CD8-positive, alpha-beta memory T cell (primary cell): ENCODE measurements at regions not wholly inside any gene's neighbourhood (a gene's known extent, or its start where the extent isn't known, plus 50 kb on each side); places are given as distances from the start of the nearest gene placed in this dataset.
A peak's percentile ranks its signal among the peaks of the same experiment; 100 is the strongest.

Experiments used
- CTCF ChIA-PET: fragments of 350-600 bp; sonication (Branson Sonifier 250); formaldehyde crosslinking; loops from one replicate; lab custom pipeline; 2021; ENCODE audit warnings: antibody characterized with exemption; lab: Charles Lee
- POLR2A ChIA-PET: fragments of 350-600 bp; sonication (Branson Sonifier 250); formaldehyde crosslinking; loops from one replicate; lab custom pipeline; 2021; ENCODE audit warnings: antibody characterized with exemption; lab: Charles Lee
- DNase-seq, 5 donors: peaks; one replicate each; pipeline versions ENCODE4 v3.0.0 to v3.0.0-alpha.2; 2020 to 2022; ENCODE audit warnings: mixed read lengths in 1 of 5
- H3K27ac ChIP-seq: one replicate; pipeline ENCODE4 v1.7.0; 2013; ENCODE audit warnings: low read depth, mild to moderate bottlenecking, low read length, moderate library complexity
- H3K27me3 ChIP-seq: 2 replicates; pipeline ENCODE4 v1.7.0; 2013; ENCODE audit warnings: low read length, mild to moderate bottlenecking; ENCODE audit not compliant: insufficient read depth, poor library complexity, severe bottlenecking
- H3K36me3 ChIP-seq: 2 replicates; pipeline ENCODE4 v1.7.0; 2013; ENCODE audit warnings: mild to moderate bottlenecking, low read length, moderate library complexity; ENCODE audit not compliant: insufficient read depth
- H3K4me1 ChIP-seq: 2 replicates; pipeline ENCODE4 v1.7.0; 2013; ENCODE audit warnings: mild to moderate bottlenecking, low read length, moderate library complexity; ENCODE audit not compliant: insufficient read depth
- H3K4me3 ChIP-seq: 2 replicates; pipeline ENCODE4 v1.7.0; 2013; ENCODE audit warnings: mild to moderate bottlenecking, low read length
- H3K9me3 ChIP-seq: 2 replicates; pipeline ENCODE4 v1.7.0; 2013; ENCODE audit warnings: mild to moderate bottlenecking, low read length
- H3K27ac Mint-ChIP-seq, 8 donors: one replicate each; pipeline ENCODE4 v1.8.0; 2020 to 2021; ENCODE audit warnings: mixed read lengths in 8 of 8, mild to moderate bottlenecking in 6 of 8, inconsistent platforms in 3 of 8, moderate library complexity in 3 of 8
- H3K27me3 Mint-ChIP-seq, 2 donors: one replicate each; pipeline ENCODE4 v1.8.0; 2020 to 2021; ENCODE audit warnings: mixed read lengths in 2 of 2, mild to moderate bottlenecking in 1 of 2, moderate library complexity in 1 of 2
- H3K36me3 Mint-ChIP-seq, 3 donors: one replicate each; pipeline ENCODE4 v1.8.0; 2020 to 2021; ENCODE audit warnings: mixed read lengths in 3 of 3, inconsistent platforms in 1 of 3, mild to moderate bottlenecking in 1 of 3
- H3K4me1 Mint-ChIP-seq, 3 donors: one replicate each; pipeline ENCODE4 v1.8.0; 2020 to 2021; ENCODE audit warnings: mixed read lengths in 3 of 3, inconsistent platforms in 1 of 3, mild to moderate bottlenecking in 1 of 3
- H3K4me3 Mint-ChIP-seq, 7 donors: one replicate each; pipeline ENCODE4 v1.8.0; 2020 to 2021; ENCODE audit warnings: mixed read lengths in 7 of 7, mild to moderate bottlenecking in 6 of 7, moderate library complexity in 4 of 7, inconsistent platforms in 2 of 7
- H3K9me3 Mint-ChIP-seq, 5 donors: one replicate each; pipeline ENCODE4 v1.8.0; 2020 to 2022; ENCODE audit warnings: mixed read lengths in 5 of 5, mild to moderate bottlenecking in 3 of 5, moderate library complexity in 2 of 5, inconsistent platforms in 1 of 5

DNA sequence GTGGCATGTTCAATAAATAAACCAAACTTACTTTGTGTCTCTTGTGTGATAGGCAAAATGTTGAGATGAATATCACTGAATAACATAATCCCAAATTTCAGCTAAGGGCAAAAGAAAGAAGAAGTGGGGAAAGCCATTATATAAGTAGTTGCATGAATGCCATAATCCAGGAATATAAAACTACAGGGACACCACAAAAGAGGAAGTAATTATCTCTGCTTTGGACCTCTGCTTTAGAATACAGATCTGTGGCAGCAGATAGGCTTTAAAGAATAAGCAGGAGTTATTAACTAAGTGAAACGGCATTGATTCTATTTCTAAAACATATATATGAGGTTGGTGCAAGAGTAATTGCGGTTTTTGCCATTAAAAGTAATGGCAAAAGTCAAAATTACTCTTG lies 288.5 kb upstream of the SNX7 start:
- CTCF ChIA-PET, result no interaction called here
- no peaks in the 10 kb centered on the region for H3K27me3 Mint-ChIP-seq
- POLR2A ChIA-PET, result no interaction called here

GRCh38 chr1:98371764-98372163 lies 289.8 kb upstream of the SNX7 start:
- DNase-seq, result no peak
- Histone ChIP-seq H3K36me3 (no peaks in the 10 kb centered on the region), H3K4me3 (no peak overlapping the region), H3K27me3 (no peaks in the 10 kb centered on the region), H3K9me3 (no peaks in the 10 kb centered on the region), H3K27ac (no peak overlapping the region), H3K4me1 (no peaks in the 10 kb centered on the region)
- ChIA-PET POLR2A (no interaction called here), CTCF (no interaction called here)
- no peaks in the 10 kb centered on the region for H3K9me3 Mint-ChIP-seq
- peaks cover 6 to 10% (median 9%) of the 10 kb centered on the region in 3 donors for H3K4me1 Mint-ChIP-seq
- no peak overlapping the region for H3K27ac Mint-ChIP-seq
- no peak overlapping the region for H3K4me3 Mint-ChIP-seq
- H3K36me3 Mint-ChIP-seq, result no peaks in the 10 kb centered on the region
- no peaks in the 10 kb centered on the region for H3K27me3 Mint-ChIP-seq

More for the DNA sequence above, 288.5 kb upstream of the SNX7 start:
- no peak overlapping the region for H3K4me3 Mint-ChIP-seq
- Histone ChIP-seq H3K9me3 (no peaks in the 10 kb centered on the region), H3K4me3 (no peak overlapping the region), H3K27me3 (no peaks in the 10 kb centered on the region), H3K4me1 (no peaks in the 10 kb centered on the region), H3K27ac (no peak overlapping the region), H3K36me3 (no peaks in the 10 kb centered on the region)
- DNase-seq, result no peak
- no peaks in the 10 kb centered on the region for H3K9me3 Mint-ChIP-seq
- H3K27ac Mint-ChIP-seq, result no peak overlapping the region
- H3K36me3 Mint-ChIP-seq, result no peaks in the 10 kb centered on the region
- peaks cover 6 to 10% (median 9%) of the 10 kb centered on the region in 3 donors for H3K4me1 Mint-ChIP-seq

DNA sequence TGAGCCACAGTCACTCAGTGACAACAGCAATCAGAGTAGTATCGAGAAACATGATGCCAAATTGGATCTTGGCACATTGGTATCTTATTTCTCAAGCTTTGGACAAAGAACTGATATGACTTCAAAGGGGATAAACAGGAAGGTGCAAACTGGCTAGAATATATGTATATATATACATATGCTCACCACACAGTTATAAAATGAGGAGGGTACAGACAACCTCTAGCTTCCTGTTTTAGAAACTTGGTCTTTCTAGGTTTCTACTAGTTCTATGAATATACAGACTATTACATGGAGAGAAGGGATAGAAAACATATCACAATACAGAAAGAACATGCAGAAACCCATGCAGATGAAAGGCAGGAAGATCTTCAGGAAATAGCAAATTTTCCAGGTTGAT lies 292.1 kb upstream of the SNX7 start:
- H3K4me1 ChIP-seq, result no peaks in the 10 kb centered on the region
- no peak overlapping the region for H3K27ac ChIP-seq
- Mint-ChIP-seq H3K9me3 (no peaks in the 10 kb centered on the region), H3K27me3 (no peaks in the 10 kb centered on the region), H3K27ac (no peak overlapping the region), H3K36me3 (no peaks in the 10 kb centered on the region), H3K4me3 (no peak overlapping the region), H3K4me1 (peaks cover 6 to 10% (median 9%) of the 10 kb centered on the region in 3 donors)
- POLR2A ChIA-PET, result no interaction called here
- DNase-seq, result no peak
- H3K4me3 ChIP-seq, result no peak overlapping the region
- no peaks in the 10 kb centered on the region for H3K9me3 ChIP-seq
- no peaks in the 10 kb centered on the region for H3K36me3 ChIP-seq
- CTCF ChIA-PET, result no interaction called here
- H3K27me3 ChIP-seq, result no peaks in the 10 kb centered on the region

GRCh38 chr1:98368995-98369394 lies 292.5 kb upstream of the SNX7 start:
- ChIA-PET POLR2A (no interaction called here), CTCF (no interaction called here)
- peaks cover 6 to 10% (median 9%) of the 10 kb centered on the region in 3 donors for H3K4me1 Mint-ChIP-seq
- Histone ChIP-seq H3K36me3 (no peaks in the 10 kb centered on the region), H3K27me3 (no peaks in the 10 kb centered on the region), H3K4me1 (no peaks in the 10 kb centered on the region), H3K9me3 (no peaks in the 10 kb centered on the region), H3K4me3 (no peak overlapping the region), H3K27ac (no peak overlapping the region)
- H3K4me3 Mint-ChIP-seq, result no peak overlapping the region
- H3K27ac Mint-ChIP-seq, result no peak overlapping the region
- no peaks in the 10 kb centered on the region for H3K9me3 Mint-ChIP-seq
- no peak for DNase-seq
- H3K36me3 Mint-ChIP-seq, result no peaks in the 10 kb centered on the region
- no peaks in the 10 kb centered on the region for H3K27me3 Mint-ChIP-seq

DNA sequence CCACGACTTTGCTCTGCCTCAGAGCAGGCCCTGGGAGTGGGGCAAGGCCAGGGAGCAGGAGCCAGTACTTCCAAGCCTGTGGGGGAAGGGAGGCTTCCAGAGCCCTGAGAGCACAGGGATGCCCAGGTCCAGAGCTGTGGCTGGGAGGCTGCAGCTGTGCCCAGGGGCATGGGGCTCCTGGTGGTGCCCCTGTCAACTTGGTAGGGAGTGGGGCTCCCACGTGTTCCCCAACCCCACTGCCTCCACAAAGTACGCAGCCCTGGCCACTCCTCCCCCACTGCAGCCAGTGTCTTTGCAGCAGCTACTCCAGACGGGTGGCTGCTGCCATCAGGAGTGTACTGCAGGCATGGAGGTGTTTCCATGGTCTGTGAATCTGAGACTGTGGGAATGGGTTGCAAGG lies 294.1 kb upstream of the SNX7 start:
- no peaks in the 10 kb centered on the region for H3K4me1 ChIP-seq
- H3K27ac ChIP-seq, result no peak overlapping the region
- H3K9me3 ChIP-seq, result no peaks in the 10 kb centered on the region
- CTCF ChIA-PET, result no interaction called here
- POLR2A ChIA-PET, result no interaction called here
- H3K9me3 Mint-ChIP-seq, result no peaks in the 10 kb centered on the region
- H3K4me3 Mint-ChIP-seq, result no peak overlapping the region
- peaks cover 6 to 10% (median 9%) of the 10 kb centered on the region in 3 donors for H3K4me1 Mint-ChIP-seq
- H3K36me3 Mint-ChIP-seq, result no peaks in the 10 kb centered on the region
- H3K36me3 ChIP-seq, result no peaks in the 10 kb centered on the region
- H3K27me3 ChIP-seq, result no peaks in the 10 kb centered on the region
- no peaks in the 10 kb centered on the region for H3K27me3 Mint-ChIP-seq
- no peak overlapping the region for H3K27ac Mint-ChIP-seq
- no peak overlapping the region for H3K4me3 ChIP-seq
- no peak for DNase-seq

GRCh38 chr1:98366343-98366742 lies 295.2 kb upstream of the SNX7 start:
- no peak for DNase-seq
- no peaks in the 10 kb centered on the region for H3K36me3 ChIP-seq
- no peaks in the 10 kb centered on the region for H3K4me1 ChIP-seq
- H3K36me3 Mint-ChIP-seq, result no peaks in the 10 kb centered on the region
- no peak overlapping the region for H3K4me3 ChIP-seq
- H3K27me3 Mint-ChIP-seq, result no peaks in the 10 kb centered on the region
- ChIA-PET POLR2A (no interaction called here), CTCF (no interaction called here)
- no peaks in the 10 kb centered on the region for H3K9me3 Mint-ChIP-seq
- H3K9me3 ChIP-seq, result no peaks in the 10 kb centered on the region
- no peak overlapping the region for H3K27ac Mint-ChIP-seq
- no peaks in the 10 kb centered on the region for H3K27me3 ChIP-seq
- H3K4me3 Mint-ChIP-seq, result no peak overlapping the region
- H3K27ac ChIP-seq, result no peak overlapping the region
- peaks cover 6 to 10% (median 9%) of the 10 kb centered on the region in 3 donors for H3K4me1 Mint-ChIP-seq

- CTCF ChIA-PET, result no interaction called here
- DNase-seq, result no peak
Measured at GRCh38 chr1:98364544-98364943, 297.0 kb upstream of the SNX7 start.

GRCh38 chr1:98360864-98361263 lies 300.7 kb upstream of the SNX7 start:
- Mint-ChIP-seq H3K27me3 (no peaks in the 10 kb centered on the region), H3K4me1 (no peaks in the 10 kb centered on the region)
- CTCF ChIA-PET, result no interaction called here

More at GRCh38 chr1:98364544-98364943, 297.0 kb upstream of the SNX7 start:
- no peak overlapping the region for H3K27ac Mint-ChIP-seq
- peaks cover 0 to 7% (median 0%) of the 10 kb centered on the region in 3 donors for H3K36me3 Mint-ChIP-seq
- Histone ChIP-seq H3K27ac (no peak overlapping the region), H3K4me3 (no peak overlapping the region), H3K27me3 (no peaks in the 10 kb centered on the region), H3K4me1 (no peaks in the 10 kb centered on the region), H3K9me3 (no peaks in the 10 kb centered on the region), H3K36me3 (no peaks in the 10 kb centered on the region)
- POLR2A ChIA-PET, result no interaction called here
- peaks cover 2 to 8% (median 7%) of the 10 kb centered on the region in 3 donors for H3K4me1 Mint-ChIP-seq
- peaks cover 0 to 2% (median 0%) of the 10 kb centered on the region in 5 donors for H3K9me3 Mint-ChIP-seq
- no peak overlapping the region for H3K4me3 Mint-ChIP-seq
- H3K27me3 Mint-ChIP-seq, result no peaks in the 10 kb centered on the region

More at GRCh38 chr1:98360864-98361263, 300.7 kb upstream of the SNX7 start:
- H3K4me3 Mint-ChIP-seq, result peak overlapping the region in 1 of 7 donors; percentile 41
- H3K36me3 Mint-ChIP-seq, result peaks cover 0 to 7% (median 0%) of the 10 kb centered on the region in 3 donors
- no peak overlapping the region for H3K27ac Mint-ChIP-seq
- Histone ChIP-seq H3K4me3 (no peak overlapping the region), H3K36me3 (no peaks in the 10 kb centered on the region), H3K9me3 (no peaks in the 10 kb centered on the region), H3K4me1 (no peaks in the 10 kb centered on the region), H3K27me3 (no peaks in the 10 kb centered on the region), H3K27ac (no peak overlapping the region)
- POLR2A ChIA-PET, result no interaction called here
- H3K9me3 Mint-ChIP-seq, result peaks cover 0 to 2% (median 0%) of the 10 kb centered on the region in 5 donors
- DNase-seq, result no peak
